BJ (cell line): ENCODE measurements at regions not wholly inside any gene's neighbourhood (a gene's known extent, or its start where the extent isn't known, plus 50 kb on each side); places are given as distances from the start of the nearest gene placed in this dataset.

ENCODE experiments used
- CTCF ChIA-PET: fragments of 350-600 bp; formaldehyde crosslinking; extraction: SDS; loops from one replicate; lab custom pipeline; 2021; ENCODE audit warnings: antibody characterized with exemption, inconsistent platforms; lab: Yijun Ruan, JAX
- POLR2A ChIA-PET: fragments of 300-600 bp; sonication (Branson Sonifier 250); formaldehyde crosslinking; extraction: SDS; loops from one replicate; lab custom pipeline; 2021; ENCODE audit warnings: antibody characterized with exemption; lab: Charles Lee
- DNase-seq: peaks from one replicate; pipeline ENCODE4 v3.0.0-alpha.2; 2011; ENCODE audit warnings: low read depth
- H3K27me3 ChIP-seq: 2 replicates; pipeline ENCODE4 v1.6.0; 2011; ENCODE audit warnings: low read length; ENCODE audit not compliant: control insufficient read depth, insufficient read depth
- H3K36me3 ChIP-seq: 2 replicates; pipeline ENCODE4 v1.5.1; 2011; ENCODE audit warnings: low read length; ENCODE audit not compliant: control insufficient read depth, insufficient read depth
- H3K4me3 ChIP-seq: 2 replicates; pipeline ENCODE4 v1.5.1; 2011; ENCODE audit warnings: low read depth, mild to moderate bottlenecking, control low read depth, low read length
- TF ChIP-seq, protein P1 (sequence below): IDR thresholded peaks from 2 replicates; pipeline ENCODE4 v1.5.1; 2011; ENCODE audit warnings: low read depth, mild to moderate bottlenecking, control low read depth, inconsistent platforms, low read length, moderate library complexity; ENCODE audit not compliant: insufficient read depth

DNA sequence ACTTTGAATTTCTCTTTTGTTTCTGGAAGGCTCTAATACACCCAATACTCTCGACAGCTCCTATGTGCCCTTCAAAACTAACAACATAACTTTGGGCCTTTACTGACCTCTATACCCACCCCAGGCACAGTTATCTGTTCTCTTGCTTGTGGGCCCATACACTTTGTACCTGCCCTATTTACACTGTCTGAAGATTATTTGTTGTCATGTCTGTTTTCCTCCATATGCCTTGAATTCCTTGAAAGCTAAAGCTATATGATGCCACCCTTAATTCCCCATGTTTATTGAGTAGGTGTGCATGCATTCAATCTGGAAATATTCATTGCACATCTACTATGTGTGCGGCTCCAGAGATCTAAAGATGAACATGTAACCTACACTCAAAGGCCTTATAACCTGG, 267.6 kb downstream of the PLPP3 start:
- no peaks in the 10 kb centered on the region for H3K27me3 ChIP-seq
- POLR2A ChIA-PET, result no interaction called here
- CTCF ChIA-PET, result no interaction called here
- no peak for DNase-seq
- TF ChIP-seq, protein P1, sequence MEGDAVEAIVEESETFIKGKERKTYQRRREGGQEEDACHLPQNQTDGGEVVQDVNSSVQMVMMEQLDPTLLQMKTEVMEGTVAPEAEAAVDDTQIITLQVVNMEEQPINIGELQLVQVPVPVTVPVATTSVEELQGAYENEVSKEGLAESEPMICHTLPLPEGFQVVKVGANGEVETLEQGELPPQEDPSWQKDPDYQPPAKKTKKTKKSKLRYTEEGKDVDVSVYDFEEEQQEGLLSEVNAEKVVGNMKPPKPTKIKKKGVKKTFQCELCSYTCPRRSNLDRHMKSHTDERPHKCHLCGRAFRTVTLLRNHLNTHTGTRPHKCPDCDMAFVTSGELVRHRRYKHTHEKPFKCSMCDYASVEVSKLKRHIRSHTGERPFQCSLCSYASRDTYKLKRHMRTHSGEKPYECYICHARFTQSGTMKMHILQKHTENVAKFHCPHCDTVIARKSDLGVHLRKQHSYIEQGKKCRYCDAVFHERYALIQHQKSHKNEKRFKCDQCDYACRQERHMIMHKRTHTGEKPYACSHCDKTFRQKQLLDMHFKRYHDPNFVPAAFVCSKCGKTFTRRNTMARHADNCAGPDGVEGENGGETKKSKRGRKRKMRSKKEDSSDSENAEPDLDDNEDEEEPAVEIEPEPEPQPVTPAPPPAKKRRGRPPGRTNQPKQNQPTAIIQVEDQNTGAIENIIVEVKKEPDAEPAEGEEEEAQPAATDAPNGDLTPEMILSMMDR, result no peak
- no peak overlapping the region for H3K4me3 ChIP-seq
- H3K36me3 ChIP-seq, result no peaks in the 10 kb centered on the region

DNA sequence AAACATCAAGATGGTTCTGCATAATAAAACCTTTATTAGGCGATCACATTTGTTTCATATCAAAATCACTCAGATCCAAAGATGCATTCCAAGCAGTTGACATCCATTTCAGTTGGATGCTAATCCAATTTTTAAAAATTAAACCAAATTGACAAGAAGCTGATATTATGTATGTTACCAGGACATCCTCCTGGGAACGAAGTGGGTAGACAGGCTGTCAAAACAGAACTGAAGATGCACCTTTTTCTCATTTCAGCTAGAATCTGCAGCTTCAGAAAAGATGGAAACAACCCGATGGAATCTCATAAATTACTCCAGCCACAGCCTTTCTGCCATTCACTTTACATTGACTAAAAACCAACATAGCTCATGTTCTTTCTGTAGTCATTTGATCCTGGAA, 268.4 kb downstream of the PLPP3 start:
- TF ChIP-seq, protein P1, result no peak
- H3K4me3 ChIP-seq, result no peak overlapping the region
- H3K27me3 ChIP-seq, result no peaks in the 10 kb centered on the region
- DNase-seq, result no peak
- no peaks in the 10 kb centered on the region for H3K36me3 ChIP-seq
- CTCF ChIA-PET, result interaction anchor here (1.0 kb wide), 1 partner anchor 17 kb away, joined by 3 read pairs; no protein-coding TSS in a partner anchor
- POLR2A ChIA-PET, result no interaction called here

DNA sequence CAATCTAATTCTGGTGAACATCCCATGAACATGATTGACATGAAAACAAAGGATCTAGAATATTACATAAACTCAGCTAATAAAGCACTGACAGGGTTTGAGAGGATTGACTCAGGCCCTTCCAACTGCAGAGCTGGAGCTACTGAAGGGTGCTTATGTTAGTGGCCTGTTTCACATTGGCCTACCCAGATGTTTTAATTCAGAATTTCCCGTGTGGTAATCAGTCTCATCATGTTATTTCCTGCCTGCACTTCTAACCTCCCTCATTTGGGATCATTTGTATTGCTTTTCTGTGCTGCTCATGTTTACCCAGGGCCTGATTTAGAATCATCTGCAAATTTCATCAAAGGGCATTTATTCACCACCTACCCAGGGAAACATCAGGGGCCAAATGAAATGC, 270.3 kb downstream of the PLPP3 start:
- Histone ChIP-seq H3K27me3 (no peaks in the 10 kb centered on the region), H3K36me3 (no peaks in the 10 kb centered on the region), H3K4me3 (no peak overlapping the region)
- POLR2A ChIA-PET, result no interaction called here
- CTCF ChIA-PET, result no interaction called here
- DNase-seq, result no peak
- TF ChIP-seq, protein P1, result no peak

DNA sequence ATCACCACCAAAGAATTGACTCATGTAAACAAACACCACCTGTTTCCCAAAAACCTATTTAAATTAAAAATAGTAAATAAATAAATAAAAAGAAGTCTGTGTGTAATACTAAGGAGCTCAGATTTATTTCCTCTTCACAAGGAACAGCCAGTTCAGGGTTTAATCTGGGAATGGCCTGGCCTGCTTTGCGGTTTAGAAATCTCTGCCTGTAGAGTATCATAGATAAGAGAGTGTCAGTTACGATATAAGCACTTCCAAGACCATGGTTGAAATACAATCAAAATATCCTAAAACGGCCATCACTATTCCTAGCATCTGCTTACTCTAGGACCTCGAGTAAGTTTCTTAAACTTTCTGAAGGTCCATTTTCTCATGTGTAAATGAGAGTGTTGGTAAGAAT, 274.4 kb downstream of the PLPP3 start:
- TF ChIP-seq, protein P1, result no peak
- ChIA-PET POLR2A (no interaction called here), CTCF (no interaction called here)
- H3K4me3 ChIP-seq, result no peak overlapping the region
- no peak for DNase-seq
- H3K36me3 ChIP-seq, result no peaks in the 10 kb centered on the region
- H3K27me3 ChIP-seq, result no peaks in the 10 kb centered on the region

DNA sequence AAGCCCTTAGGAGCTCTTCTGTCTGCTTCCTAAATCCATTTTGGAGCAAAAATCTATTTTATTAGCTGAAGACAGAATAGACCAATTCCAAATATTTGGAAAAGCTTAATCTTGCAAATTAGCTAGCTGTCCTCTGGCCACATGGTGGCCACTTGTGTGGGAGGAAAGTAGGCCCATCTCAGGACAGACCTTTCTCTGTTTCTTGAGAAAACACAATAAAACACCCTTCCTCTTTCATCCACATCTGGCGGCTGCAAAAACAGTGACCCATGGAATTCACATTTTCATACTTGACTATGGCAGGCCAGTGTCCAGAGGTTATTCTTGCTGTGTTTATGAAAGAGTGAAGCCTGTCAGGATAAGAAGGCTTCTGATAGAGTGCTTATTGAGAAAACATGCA, 275.6 kb downstream of the PLPP3 start:
- H3K27me3 ChIP-seq, result no peaks in the 10 kb centered on the region
- H3K36me3 ChIP-seq, result no peaks in the 10 kb centered on the region
- DNase-seq, result no peak
- ChIA-PET POLR2A (no interaction called here), CTCF (no interaction called here)
- TF ChIP-seq, protein P1, result no peak
- no peak overlapping the region for H3K4me3 ChIP-seq
